ENCODE measurements at regions not wholly inside any gene's neighbourhood (a gene's known extent, or its start where the extent isn't known, plus 50 kb on each side); places are given as distances from the start of the nearest gene placed in this dataset.

GRCh38 chr3:113143353-113143752, 68.0 kb upstream of the BOC start:
- H3K4me3 Mint-ChIP-seq, result no peak overlapping the region
- H3K27me3 Mint-ChIP-seq, result peaks cover 10% of the 10 kb centered on the region
- ATAC-seq, result no peak
- H3K27ac Mint-ChIP-seq, result no peak overlapping the region
- no peaks in the 10 kb centered on the region for H3K36me3 Mint-ChIP-seq
- no peaks in the 10 kb centered on the region for H3K9me3 Mint-ChIP-seq
- peaks cover 7% of the 10 kb centered on the region for H3K4me1 Mint-ChIP-seq

- no peak for ATAC-seq
- H3K9me3 Mint-ChIP-seq, result no peaks in the 10 kb centered on the region
Measured at GRCh38 chr3:113147681-113148261, 63.6 kb upstream of the BOC start.

GRCh38 chr3:113148284-113148683, 63.1 kb upstream of the BOC start:
- Mint-ChIP-seq H3K36me3 (no peaks in the 10 kb centered on the region), H3K4me3 (no peak overlapping the region), H3K9me3 (no peaks in the 10 kb centered on the region), H3K27ac (no peak overlapping the region), H3K27me3 (peaks cover 13% of the 10 kb centered on the region), H3K4me1 (peaks cover 1% of the 10 kb centered on the region)
- ATAC-seq, result no peak

More at GRCh38 chr3:113147681-113148261, 63.6 kb upstream of the BOC start:
- peaks cover 13% of the 10 kb centered on the region for H3K27me3 Mint-ChIP-seq
- H3K4me1 Mint-ChIP-seq, result no peaks in the 10 kb centered on the region
- no peak overlapping the region for H3K27ac Mint-ChIP-seq
- H3K4me3 Mint-ChIP-seq, result no peak overlapping the region
- no peaks in the 10 kb centered on the region for H3K36me3 Mint-ChIP-seq

GRCh38 chr3:113150250-113150649, 61.1 kb upstream of the BOC start:
- ATAC-seq, result no peak
- H3K4me3 Mint-ChIP-seq, result no peak overlapping the region
- peaks cover 8% of the 10 kb centered on the region for H3K4me1 Mint-ChIP-seq
- no peaks in the 10 kb centered on the region for H3K36me3 Mint-ChIP-seq
- H3K27ac Mint-ChIP-seq, result no peak overlapping the region
- H3K9me3 Mint-ChIP-seq, result no peaks in the 10 kb centered on the region
- peaks cover 13% of the 10 kb centered on the region for H3K27me3 Mint-ChIP-seq

GRCh38 chr3:113151461-113152031, 59.8 kb upstream of the BOC start:
- H3K27ac Mint-ChIP-seq, result no peak overlapping the region
- no peak for ATAC-seq
- H3K9me3 Mint-ChIP-seq, result no peaks in the 10 kb centered on the region
- peaks cover 13% of the 10 kb centered on the region for H3K27me3 Mint-ChIP-seq
- peaks cover 8% of the 10 kb centered on the region for H3K4me1 Mint-ChIP-seq
- no peak overlapping the region for H3K4me3 Mint-ChIP-seq
- H3K36me3 Mint-ChIP-seq, result no peaks in the 10 kb centered on the region

- H3K4me1 Mint-ChIP-seq, result peaks cover 8% of the 10 kb centered on the region
- no peaks in the 10 kb centered on the region for H3K36me3 Mint-ChIP-seq
- H3K27me3 Mint-ChIP-seq, result peaks cover 8% of the 10 kb centered on the region
Measured at GRCh38 chr3:113152849-113153248, 58.5 kb upstream of the BOC start.

GRCh38 chr3:113153499-113154107, 57.8 kb upstream of the BOC start:
- ATAC-seq, result no peak
- no peaks in the 10 kb centered on the region for H3K9me3 Mint-ChIP-seq
- peaks cover under 1% of the 10 kb centered on the region for H3K27me3 Mint-ChIP-seq
- H3K4me1 Mint-ChIP-seq, result peaks cover 8% of the 10 kb centered on the region
- no peak overlapping the region for H3K4me3 Mint-ChIP-seq
- no peak overlapping the region for H3K27ac Mint-ChIP-seq
- H3K36me3 Mint-ChIP-seq, result no peaks in the 10 kb centered on the region

More at GRCh38 chr3:113152849-113153248, 58.5 kb upstream of the BOC start:
- Mint-ChIP-seq H3K27ac (no peak overlapping the region), H3K4me3 (no peak overlapping the region), H3K9me3 (no peaks in the 10 kb centered on the region)
- ATAC-seq, result no peak

GRCh38 chr3:113156816-113157333, 54.5 kb upstream of the BOC start:
- Mint-ChIP-seq H3K4me1 (peaks cover 8% of the 10 kb centered on the region), H3K27ac (no peak overlapping the region), H3K27me3 (peaks cover 4% of the 10 kb centered on the region), H3K4me3 (no peak overlapping the region), H3K9me3 (no peaks in the 10 kb centered on the region), H3K36me3 (no peaks in the 10 kb centered on the region)
- no peak for ATAC-seq

- Mint-ChIP-seq H3K36me3 (no peaks in the 10 kb centered on the region), H3K9me3 (no peaks in the 10 kb centered on the region), H3K27me3 (peaks cover 10% of the 10 kb centered on the region), H3K27ac (no peak overlapping the region), H3K4me1 (peaks cover 8% of the 10 kb centered on the region), H3K4me3 (no peak overlapping the region)
- ATAC-seq, result no peak
Measured at GRCh38 chr3:113157408-113158030, 53.8 kb upstream of the BOC start.

GRCh38 chr3:113158171-113158570, 53.2 kb upstream of the BOC start:
- Mint-ChIP-seq H3K4me1 (peaks cover 8% of the 10 kb centered on the region), H3K27me3 (peaks cover 14% of the 10 kb centered on the region), H3K36me3 (no peaks in the 10 kb centered on the region), H3K4me3 (no peak overlapping the region), H3K9me3 (no peaks in the 10 kb centered on the region), H3K27ac (no peak overlapping the region)
- no peak for ATAC-seq

All from stimulated activated memory B cell treated with anti-CD40 and anti-IgM and Interleukin-4, amounts not matched to agents 10 μg/mL and 1 μg/mL and 100 μg/mL, for 72 hours (primary cell).